Right lobe of liver (tissue), 4 donors: ENCODE measurements at regions not wholly inside any gene's neighbourhood (a gene's known extent, or its start where the extent isn't known, plus 50 kb on each side); places are given as distances from the start of the nearest gene placed in this dataset.

ENCODE experiments used
- POLR2A ChIP-seq: fragments of 450-650 bp; IDR thresholded peaks from one replicate; pipeline ENCODE4 v1.6.1; 2017; ENCODE audit warnings: antibody characterized with exemption, mild to moderate bottlenecking
- TF ChIP-seq, protein P1 (sequence below), 4 donors: fragments of 200-600 bp in 3 of 4; fragments of 450-650 bp in 1 of 4; IDR thresholded peaks; one replicate each; pipeline versions ENCODE4 v1.5.1 to v1.8.0; 2016 to 2022; ENCODE audit warnings: antibody characterized with exemption in 4 of 4, mild to moderate bottlenecking in 2 of 4
- donor health status: DM: no; HTN: no; CAD: no.
- donor health status: DM: no; HTN: no; CAD: no.
- donor health status: DM: no; HTN: yes; CAD: no.

- TF ChIP-seq, protein P1, sequence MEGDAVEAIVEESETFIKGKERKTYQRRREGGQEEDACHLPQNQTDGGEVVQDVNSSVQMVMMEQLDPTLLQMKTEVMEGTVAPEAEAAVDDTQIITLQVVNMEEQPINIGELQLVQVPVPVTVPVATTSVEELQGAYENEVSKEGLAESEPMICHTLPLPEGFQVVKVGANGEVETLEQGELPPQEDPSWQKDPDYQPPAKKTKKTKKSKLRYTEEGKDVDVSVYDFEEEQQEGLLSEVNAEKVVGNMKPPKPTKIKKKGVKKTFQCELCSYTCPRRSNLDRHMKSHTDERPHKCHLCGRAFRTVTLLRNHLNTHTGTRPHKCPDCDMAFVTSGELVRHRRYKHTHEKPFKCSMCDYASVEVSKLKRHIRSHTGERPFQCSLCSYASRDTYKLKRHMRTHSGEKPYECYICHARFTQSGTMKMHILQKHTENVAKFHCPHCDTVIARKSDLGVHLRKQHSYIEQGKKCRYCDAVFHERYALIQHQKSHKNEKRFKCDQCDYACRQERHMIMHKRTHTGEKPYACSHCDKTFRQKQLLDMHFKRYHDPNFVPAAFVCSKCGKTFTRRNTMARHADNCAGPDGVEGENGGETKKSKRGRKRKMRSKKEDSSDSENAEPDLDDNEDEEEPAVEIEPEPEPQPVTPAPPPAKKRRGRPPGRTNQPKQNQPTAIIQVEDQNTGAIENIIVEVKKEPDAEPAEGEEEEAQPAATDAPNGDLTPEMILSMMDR (IDR thresholded peaks at IDR 0.05) = no peak
- no peak for TF ChIP-seq POLR2A
Measured at GRCh38 chr13:47350334-47351124, 453.7 kb upstream of the HTR2A start.
